Ovary (tissue), 3 donors: ENCODE measurements at regions not wholly inside any gene's neighbourhood (a gene's known extent, or its start where the extent isn't known, plus 50 kb on each side); places are given as distances from the start of the nearest gene placed in this dataset.

Experiments
- CTCF ChIP-seq, 3 donors: fragments of 450-650 bp in 2 of 3; fragments of 200-600 bp in 1 of 3; IDR thresholded peaks; one replicate each; pipeline versions ENCODE4 v1.5.1 to v1.8.0; 2016 to 2022; ENCODE audit warnings: antibody characterized with exemption in 3 of 3, mild to moderate bottlenecking in 1 of 3
- EP300 ChIP-seq: sonication (generic); formaldehyde crosslinking; IDR thresholded peaks from one replicate; pipeline ENCODE4 v1.6.1; 2017; ENCODE audit warnings: antibody characterized with exemption
- donor health status: DM: no; HTN: no; CAD: no.

GRCh38 chr10:114885443-114885842, 52.6 kb upstream of the TRUB1 start:
- no peak for TF ChIP-seq EP300
- TF ChIP-seq CTCF (IDR thresholded peaks at IDR 0.05): no peak
